ENCODE measurements at regions not wholly inside any gene's neighbourhood (a gene's known extent, or its start where the extent isn't known, plus 50 kb on each side); places are given as distances from the start of the nearest gene placed in this dataset.

DNA sequence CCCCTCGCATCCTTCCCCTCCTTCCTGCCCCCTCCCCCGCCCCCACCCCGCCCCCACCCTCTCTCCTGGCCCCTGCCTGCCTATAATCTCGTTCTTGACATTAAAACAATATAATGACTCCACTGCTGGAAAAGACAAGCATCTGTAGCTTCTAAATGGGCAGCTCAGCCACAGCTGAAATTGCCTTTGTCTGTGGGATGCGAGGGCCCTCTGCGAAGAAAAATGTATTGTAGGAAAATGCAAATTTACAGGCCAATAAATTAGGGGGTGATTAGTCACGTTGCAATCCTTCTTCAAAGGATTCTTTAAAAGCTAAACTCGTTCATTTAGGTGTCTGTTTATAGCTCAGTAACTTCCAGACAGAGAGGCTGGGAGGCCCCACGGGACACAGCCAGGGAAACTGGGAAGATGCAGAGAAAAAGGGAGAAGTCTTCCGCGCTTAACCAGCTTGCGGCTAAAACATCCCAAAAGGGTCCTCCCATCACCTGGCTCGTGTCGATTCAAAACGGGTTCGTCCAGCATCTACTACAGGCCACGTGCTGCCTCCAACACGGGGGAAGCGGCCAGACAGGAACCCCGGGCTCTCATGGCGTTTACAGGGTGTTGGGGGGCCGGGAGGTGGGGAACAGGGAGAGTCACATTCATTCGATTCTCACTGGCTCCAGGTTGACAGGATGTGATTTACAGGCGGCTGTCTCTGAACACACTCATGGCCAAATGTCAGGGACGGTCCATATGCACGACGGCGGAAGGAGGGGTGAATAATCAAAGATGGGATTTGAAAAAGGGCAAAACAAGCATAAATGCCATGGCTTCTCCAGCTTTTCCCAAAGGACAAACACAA lies 100.5 kb upstream of the ZBTB40 start:
- TF ChIP-seq, protein P1, sequence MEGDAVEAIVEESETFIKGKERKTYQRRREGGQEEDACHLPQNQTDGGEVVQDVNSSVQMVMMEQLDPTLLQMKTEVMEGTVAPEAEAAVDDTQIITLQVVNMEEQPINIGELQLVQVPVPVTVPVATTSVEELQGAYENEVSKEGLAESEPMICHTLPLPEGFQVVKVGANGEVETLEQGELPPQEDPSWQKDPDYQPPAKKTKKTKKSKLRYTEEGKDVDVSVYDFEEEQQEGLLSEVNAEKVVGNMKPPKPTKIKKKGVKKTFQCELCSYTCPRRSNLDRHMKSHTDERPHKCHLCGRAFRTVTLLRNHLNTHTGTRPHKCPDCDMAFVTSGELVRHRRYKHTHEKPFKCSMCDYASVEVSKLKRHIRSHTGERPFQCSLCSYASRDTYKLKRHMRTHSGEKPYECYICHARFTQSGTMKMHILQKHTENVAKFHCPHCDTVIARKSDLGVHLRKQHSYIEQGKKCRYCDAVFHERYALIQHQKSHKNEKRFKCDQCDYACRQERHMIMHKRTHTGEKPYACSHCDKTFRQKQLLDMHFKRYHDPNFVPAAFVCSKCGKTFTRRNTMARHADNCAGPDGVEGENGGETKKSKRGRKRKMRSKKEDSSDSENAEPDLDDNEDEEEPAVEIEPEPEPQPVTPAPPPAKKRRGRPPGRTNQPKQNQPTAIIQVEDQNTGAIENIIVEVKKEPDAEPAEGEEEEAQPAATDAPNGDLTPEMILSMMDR (IDR thresholded peaks at IDR 0.05; ENCODE audit: low read depth, low read length): no peak

DNA sequence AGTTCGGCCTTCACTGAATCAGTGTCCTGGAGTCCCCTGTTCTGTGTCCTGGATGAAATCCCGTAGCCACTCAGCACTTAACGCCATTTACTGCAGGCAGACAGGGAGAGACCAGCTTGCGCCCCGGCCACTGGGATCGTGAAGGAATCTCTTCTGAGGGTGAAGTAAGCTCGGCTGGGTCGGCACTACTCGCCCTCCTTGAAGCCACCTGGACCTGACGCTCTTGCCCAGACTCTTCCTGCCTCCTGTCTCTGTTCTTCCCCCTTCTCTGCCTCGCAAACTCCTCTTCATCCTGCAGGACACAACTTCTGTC lies 99.9 kb upstream of the ZBTB40 start:
- H3K4me3 ChIP-seq (ENCODE audit: low read depth, low read length): no peak overlapping the region
- TF ChIP-seq, protein P1 (IDR thresholded peaks at IDR 0.05; ENCODE audit: low read depth, low read length): no peak

More for the DNA sequence above, 100.5 kb upstream of the ZBTB40 start:
- H3K4me3 ChIP-seq (ENCODE audit: low read depth, low read length): no peak overlapping the region

- TF ChIP-seq, protein P1 (IDR thresholded peaks at IDR 0.05; ENCODE audit: low read depth, low read length): no peak
- H3K4me3 ChIP-seq (ENCODE audit: low read depth, low read length): no peak overlapping the region
These were observed 99.3 kb upstream of the ZBTB40 start for GRCh38 chr1:22352355-22352754.

DNA sequence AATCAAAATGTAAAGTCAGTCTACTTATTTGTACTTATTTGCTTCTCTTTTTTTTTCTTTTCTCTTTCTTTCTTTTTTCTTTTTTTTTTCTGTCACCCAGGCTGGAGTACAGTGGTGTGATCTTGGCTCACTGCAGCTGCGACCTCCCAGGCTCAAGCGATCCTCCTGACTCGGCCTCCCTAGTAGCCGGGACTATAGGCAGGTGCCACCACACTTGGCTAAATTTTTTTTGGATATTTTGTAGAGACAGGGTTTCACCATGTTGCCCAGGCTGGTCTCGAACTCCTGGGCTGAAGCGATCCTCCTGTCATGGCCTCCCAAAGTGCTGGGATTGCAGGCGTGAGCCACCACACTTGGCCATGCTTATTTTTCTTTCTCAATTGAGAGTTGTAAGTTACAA lies 98.8 kb upstream of the ZBTB40 start:
- no peak overlapping the region for H3K4me3 ChIP-seq (ENCODE audit: low read depth, low read length)
- TF ChIP-seq, protein P1 (IDR thresholded peaks at IDR 0.05; ENCODE audit: low read depth, low read length): no peak

DNA sequence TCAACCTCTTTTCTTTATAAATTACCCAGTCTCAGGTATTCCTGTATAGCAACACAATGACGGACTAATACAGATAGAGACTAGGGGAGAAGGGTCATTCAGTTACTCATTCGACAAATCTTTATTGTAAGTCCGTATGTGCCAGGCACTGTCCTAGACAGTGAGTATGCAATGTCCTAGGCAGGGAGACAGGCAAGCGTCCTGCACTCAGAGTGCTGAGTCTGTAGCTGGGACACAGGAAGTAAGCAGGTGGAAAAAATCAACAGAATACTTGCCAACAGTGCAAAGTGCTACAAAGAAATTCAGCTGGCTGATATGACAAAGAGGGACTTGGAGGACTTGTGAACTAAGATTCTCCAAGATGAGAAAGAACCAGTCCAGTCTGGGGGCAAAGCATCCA lies 92.2 kb upstream of the ZBTB40 start:
- TF ChIP-seq, protein P1 (IDR thresholded peaks at IDR 0.05; ENCODE audit: low read depth, low read length): no peak
- no peak overlapping the region for H3K4me3 ChIP-seq (ENCODE audit: low read depth, low read length)

- TF ChIP-seq, protein P1 (IDR thresholded peaks at IDR 0.05; ENCODE audit: low read depth, low read length): no peak
- H3K4me3 ChIP-seq (ENCODE audit: low read depth, low read length): no peak overlapping the region
These were observed 88.8 kb upstream of the ZBTB40 start for GRCh38 chr1:22362626-22363402.
